Gastrocnemius medialis (tissue), 4 donors: ENCODE measurements at regions not wholly inside any gene's neighbourhood (a gene's known extent, or its start where the extent isn't known, plus 50 kb on each side); places are given as distances from the start of the nearest gene placed in this dataset.

Experiments
- ATAC-seq, 2 donors: fragments of 150-250 bp; one replicate each; pipeline ENCODE4 v1.9.1; 2016
- DNase-seq, 2 donors: peaks; one replicate each; pipeline ENCODE4 v3.0.0-alpha.2; 2019
- H3K27ac ChIP-seq, 4 donors: fragments of 200-600 bp; sonication (generic); 1 replicate in 1 of 4; 2 replicates in 3 of 4; pipeline ENCODE4 v1.5.1; 2016 to 2018; ENCODE audit warnings: mild to moderate bottlenecking in 2 of 4, moderate library complexity in 1 of 4
- H3K27me3 ChIP-seq, 3 donors: fragments of 200-600 bp; sonication (generic) in 2 of 3; 1 replicate in 1 of 3; 2 replicates in 2 of 3; pipeline versions ENCODE4 v1.5.1 to v1.6.0; 2016 to 2019; ENCODE audit warnings: mild to moderate bottlenecking in 1 of 3, moderate library complexity in 1 of 3
- H3K36me3 ChIP-seq, 2 donors: fragments of 200-600 bp; sonication (generic) in 1 of 2; one replicate each; pipeline ENCODE4 v1.5.1; 2017 to 2018
- H3K4me1 ChIP-seq, 2 donors: fragments of 200-600 bp; sonication (generic) in 1 of 2; one replicate each; pipeline ENCODE4 v1.5.1; 2016 to 2017; ENCODE audit warnings: mild to moderate bottlenecking in 2 of 2
- H3K4me3 ChIP-seq, 4 donors: fragments of 200-600 bp; sonication (generic) in 3 of 4; 1 replicate in 1 of 4; 2 replicates in 3 of 4; pipeline ENCODE4 v1.5.1; 2016 to 2019; ENCODE audit warnings: mild to moderate bottlenecking in 2 of 4
- H3K9me3 ChIP-seq, 3 donors: fragments of 200-600 bp; sonication (generic) in 2 of 3; 1 replicate in 1 of 3; 2 replicates in 2 of 3; pipeline ENCODE4 v1.5.1; 2016 to 2019
- CTCF ChIP-seq, 5 experiments: fragments of 450-650 bp in 3 of 5; fragments of 200-600 bp in 2 of 5; sonication (generic) in 2 of 5; IDR thresholded peaks in 4 of 5; conservative IDR thresholded peaks in 1 of 5; 1 replicate in 4 of 5; 2 replicates in 1 of 5; pipeline ENCODE4 v1.5.1; 2016 to 2019; ENCODE audit warnings: antibody characterized with exemption in 5 of 5, mild to moderate bottlenecking in 3 of 5, moderate library complexity in 3 of 5
- POLR2A ChIP-seq, 2 donors: fragments of 450-650 bp; IDR thresholded peaks; one replicate each; pipeline ENCODE4 v1.6.1; 2017; ENCODE audit warnings: antibody characterized with exemption in 2 of 2, mild to moderate bottlenecking in 2 of 2, moderate library complexity in 2 of 2
- in situ Hi-C, 4 donors: fragments of 200-750 bp; cut with MboI; loops; one replicate each; pipeline versions ENCODE4 v1.15.0 to v1.8.0; 2017; ENCODE audit warnings: low sequenced_read_pairs in 4 of 4
- intact Hi-C: fragments of 100-400 bp; cut with DNase I; formaldehyde crosslinking; loops from one replicate; pipeline ENCODE4 v1.15.1; 2023; ENCODE audit warnings: low total_unique reads

GRCh38 chr13:26978081-26978860 is 193.3 kb downstream of the USP12 start:
- Histone ChIP-seq H3K9me3 (no peaks in the 10 kb centered on the region), H3K27ac (no peak overlapping the region), H3K4me1 (no peaks in the 10 kb centered on the region), H3K4me3 (no peak overlapping the region), H3K27me3 (peaks cover 0 to 2% (median 0%) of the 10 kb centered on the region in 3 donors), H3K36me3 (no peaks in the 10 kb centered on the region)
- intact Hi-C loops: no loop called here
- in situ Hi-C loops: loop anchor here in 3 of 4 donors (25.0 kb wide), 4 partner anchors 209 to 1009 kb away; partner anchors contain the start of gene URAD (in 1 of the 3)
- ATAC-seq: no peak
- TF ChIP-seq POLR2A (IDR thresholded peaks at IDR 0.05) (no peak), CTCF (IDR thresholded peaks at IDR 0.05 in 4 of 5, conservative IDR thresholded peaks at IDR 0.05 in 1 of 5) (no peak)
- no peak for DNase-seq

GRCh38 chr13:26977541-26977940 is 194.1 kb downstream of the USP12 start:
- Histone ChIP-seq H3K36me3 (no peaks in the 10 kb centered on the region), H3K4me3 (no peak overlapping the region), H3K9me3 (no peaks in the 10 kb centered on the region), H3K4me1 (no peaks in the 10 kb centered on the region), H3K27me3 (peaks cover 0 to 2% (median 0%) of the 10 kb centered on the region in 3 donors), H3K27ac (no peak overlapping the region)
- no peak for TF ChIP-seq POLR2A (IDR thresholded peaks at IDR 0.05)
- intact Hi-C loops (no loop called here), in situ Hi-C loops (loop anchor here in 3 of 4 donors (25.0 kb wide), 4 partner anchors 210 to 1010 kb away; partner anchors contain the start of gene URAD (in 1 of the 3))
- DNase-seq (no peak), ATAC-seq (no peak)

- DNase-seq (no peak), ATAC-seq (no peak)
- peaks cover 0 to 2% (median 0%) of the 10 kb centered on the region in 3 donors for H3K27me3 ChIP-seq
- TF ChIP-seq POLR2A (IDR thresholded peaks at IDR 0.05): no peak
- TF ChIP-seq CTCF (IDR thresholded peaks at IDR 0.05 in 4 of 5, conservative IDR thresholded peaks at IDR 0.05 in 1 of 5): no peak
- H3K27ac ChIP-seq: no peak overlapping the region
- intact Hi-C loops: no loop called here
- no peaks in the 10 kb centered on the region for H3K9me3 ChIP-seq
- in situ Hi-C loops: loop anchor here in 3 of 4 donors (25.0 kb wide), 4 partner anchors 211 to 1011 kb away; partner anchors contain the start of gene URAD (in 1 of the 3)
- H3K4me1 ChIP-seq: no peaks in the 10 kb centered on the region
- no peaks in the 10 kb centered on the region for H3K36me3 ChIP-seq
- no peak overlapping the region for H3K4me3 ChIP-seq
These were observed 195.3 kb downstream of the USP12 start for GRCh38 chr13:26976313-26976712.

- ATAC-seq (no peak), DNase-seq (no peak)
- no peaks in the 10 kb centered on the region for H3K9me3 ChIP-seq
- H3K27me3 ChIP-seq: peaks cover 0 to 2% (median 0%) of the 10 kb centered on the region in 3 donors
- intact Hi-C loops: no loop called here
- H3K4me1 ChIP-seq: no peaks in the 10 kb centered on the region
- no peak overlapping the region for H3K4me3 ChIP-seq
- no peaks in the 10 kb centered on the region for H3K36me3 ChIP-seq
- in situ Hi-C loops: no loop called here
- H3K27ac ChIP-seq: no peak overlapping the region
- no peak for TF ChIP-seq CTCF (IDR thresholded peaks at IDR 0.05 in 4 of 5, conservative IDR thresholded peaks at IDR 0.05 in 1 of 5)
- no peak for TF ChIP-seq POLR2A (IDR thresholded peaks at IDR 0.05)
These were observed 197.7 kb downstream of the USP12 start for GRCh38 chr13:26973946-26974345.

- DNase-seq (no peak), ATAC-seq (no peak)
- Histone ChIP-seq H3K36me3 (no peaks in the 10 kb centered on the region), H3K27ac (no peak overlapping the region), H3K4me3 (no peak overlapping the region), H3K4me1 (no peaks in the 10 kb centered on the region), H3K27me3 (peaks cover 0 to 2% (median 0%) of the 10 kb centered on the region in 3 donors), H3K9me3 (no peaks in the 10 kb centered on the region)
- in situ Hi-C loops (no loop called here), intact Hi-C loops (no loop called here)
- TF ChIP-seq CTCF (IDR thresholded peaks at IDR 0.05 in 4 of 5, conservative IDR thresholded peaks at IDR 0.05 in 1 of 5): no peak
- TF ChIP-seq POLR2A (IDR thresholded peaks at IDR 0.05): no peak
These were observed 198.3 kb downstream of the USP12 start for GRCh38 chr13:26973295-26973694.
